Right atrium auricular region (tissue), 2 donors: ENCODE measurements at regions not wholly inside any gene's neighbourhood (a gene's known extent, or its start where the extent isn't known, plus 50 kb on each side); places are given as distances from the start of the nearest gene placed in this dataset.

Experiments used
- DNase-seq: peaks from one replicate; pipeline ENCODE4 v3.0.0-alpha.2; 2019; ENCODE audit warnings: low spot score
- H3K27ac ChIP-seq, 2 donors: fragments of 200-600 bp; sonication (generic); 1 replicate in 1 of 2; 2 replicates in 1 of 2; pipeline ENCODE4 v1.5.1; 2016 to 2019
- H3K27me3 ChIP-seq, 2 donors: fragments of 200-600 bp; sonication (generic); one replicate each; pipeline versions ENCODE4 v1.5.1 to v1.6.0; 2017 to 2019
- H3K36me3 ChIP-seq: fragments of 200-600 bp; sonication (generic); one replicate; pipeline ENCODE4 v1.5.1; 2016
- H3K4me1 ChIP-seq, 2 donors: fragments of 200-600 bp; sonication (generic); one replicate each; pipeline versions ENCODE4 v1.5.1 to v1.6.0; 2017 to 2019
- H3K4me3 ChIP-seq, 2 donors: fragments of 200-600 bp; sonication (generic); 1 replicate in 1 of 2; 2 replicates in 1 of 2; pipeline ENCODE4 v1.5.1; 2017 to 2019; ENCODE audit warnings: mild to moderate bottlenecking in 1 of 2, moderate library complexity in 1 of 2
- H3K9me3 ChIP-seq, 2 donors: fragments of 200-600 bp; sonication (generic); one replicate each; pipeline ENCODE4 v1.5.1; 2019
- CTCF ChIP-seq, 2 donors: fragments of 200-600 bp; sonication (generic); IDR thresholded peaks; one replicate each; pipeline ENCODE4 v1.5.1; 2019; ENCODE audit warnings: antibody characterized with exemption in 2 of 2

GRCh38 chr17:69949973-69950695, 124.9 kb upstream of the KCNJ16 start:
- no peak overlapping the region for H3K27ac ChIP-seq
- H3K9me3 ChIP-seq = no peaks in the 10 kb centered on the region
- no peak for DNase-seq
- no peak for TF ChIP-seq CTCF (IDR thresholded peaks at IDR 0.05)
- no peaks in the 10 kb centered on the region for H3K36me3 ChIP-seq
- H3K27me3 ChIP-seq = no peaks in the 10 kb centered on the region
- H3K4me3 ChIP-seq = no peak overlapping the region
- no peaks in the 10 kb centered on the region for H3K4me1 ChIP-seq

- Histone ChIP-seq H3K9me3 (no peaks in the 10 kb centered on the region), H3K27ac (no peak overlapping the region), H3K4me3 (no peak overlapping the region), H3K4me1 (no peaks in the 10 kb centered on the region), H3K27me3 (no peaks in the 10 kb centered on the region), H3K36me3 (no peaks in the 10 kb centered on the region)
- no peak for DNase-seq
- no peak for TF ChIP-seq CTCF (IDR thresholded peaks at IDR 0.05)
These were observed 124.2 kb upstream of the KCNJ16 start for GRCh38 chr17:69950701-69951418.

DNA sequence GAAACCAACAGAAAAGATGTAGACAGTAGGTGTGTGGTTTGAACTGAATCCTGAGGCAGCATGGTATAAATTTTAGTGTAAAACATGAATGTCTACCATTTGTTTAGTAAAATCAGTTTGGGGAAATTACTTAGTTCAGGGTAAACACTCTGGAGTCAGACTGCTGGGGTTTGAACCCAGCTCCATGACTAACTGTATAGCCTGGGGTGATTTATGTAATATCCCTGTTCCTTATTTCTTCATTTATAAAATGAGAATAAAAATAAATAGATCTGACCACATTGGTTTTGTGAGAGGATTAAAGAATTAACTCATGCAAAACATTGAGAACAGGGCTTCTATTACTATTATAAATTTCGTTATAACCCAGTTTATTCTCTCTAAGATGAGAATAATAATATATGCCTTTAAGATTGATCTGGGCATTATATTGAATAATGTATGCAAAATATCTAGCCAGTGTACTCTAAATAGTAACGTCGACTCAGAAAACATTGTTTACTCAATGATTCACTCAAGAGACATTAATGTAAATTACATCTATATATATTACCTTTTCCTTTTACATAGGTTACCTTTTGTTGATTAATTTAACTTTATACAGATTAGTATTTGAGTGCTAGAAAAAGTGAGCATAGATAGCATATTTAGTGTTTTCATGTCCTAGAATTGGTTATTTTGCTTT, 120.6 kb upstream of the KCNJ16 start:
- Histone ChIP-seq H3K4me3 (no peak overlapping the region), H3K27ac (no peak overlapping the region), H3K9me3 (no peaks in the 10 kb centered on the region), H3K4me1 (no peaks in the 10 kb centered on the region), H3K27me3 (no peaks in the 10 kb centered on the region), H3K36me3 (no peaks in the 10 kb centered on the region)
- no peak for TF ChIP-seq CTCF (IDR thresholded peaks at IDR 0.05)
- DNase-seq = no peak

DNA sequence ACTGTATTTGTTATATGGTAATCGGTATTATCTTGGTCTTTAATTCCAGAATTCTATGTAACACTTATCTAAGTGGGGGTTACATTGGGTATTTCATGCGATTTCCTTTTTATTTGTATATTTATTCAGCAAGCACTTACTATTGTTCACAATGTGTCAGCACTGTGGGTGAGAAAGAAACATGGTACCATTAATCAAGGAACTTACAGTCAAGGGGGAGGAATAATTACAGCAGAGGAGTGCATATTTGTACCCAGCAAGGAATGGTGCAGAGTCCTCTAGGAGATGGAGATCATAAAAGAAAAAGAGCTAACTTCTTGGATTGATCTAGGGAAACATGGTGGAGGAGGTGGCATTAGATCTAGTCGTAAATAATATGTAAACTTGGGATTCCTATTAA, 117.0 kb upstream of the KCNJ16 start:
- Histone ChIP-seq H3K9me3 (no peaks in the 10 kb centered on the region), H3K4me3 (no peak overlapping the region), H3K4me1 (no peaks in the 10 kb centered on the region), H3K36me3 (no peaks in the 10 kb centered on the region), H3K27me3 (no peaks in the 10 kb centered on the region), H3K27ac (no peak overlapping the region)
- DNase-seq = no peak
- no peak for TF ChIP-seq CTCF (IDR thresholded peaks at IDR 0.05)

DNA sequence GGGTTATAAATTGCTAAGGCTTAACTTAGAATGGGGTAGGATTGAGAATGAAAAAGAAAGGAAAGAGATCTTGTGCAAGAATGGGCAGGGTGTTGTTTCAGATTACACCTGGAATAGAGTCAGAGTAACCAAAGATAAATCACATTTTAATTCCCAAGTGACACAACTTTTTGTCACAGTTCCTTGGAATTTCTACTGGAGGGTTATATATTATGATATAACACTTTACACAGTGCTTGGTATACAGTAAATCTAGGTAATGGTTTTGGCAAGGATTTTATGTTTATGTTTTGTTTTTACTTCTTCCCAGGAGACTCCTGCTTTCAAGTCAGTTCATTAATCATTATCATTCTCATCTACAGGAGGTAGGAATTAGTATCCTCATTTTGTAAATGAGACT, 115.7 kb upstream of the KCNJ16 start:
- H3K27ac ChIP-seq = no peak overlapping the region
- H3K4me3 ChIP-seq = no peak overlapping the region
- H3K9me3 ChIP-seq = no peaks in the 10 kb centered on the region
- no peaks in the 10 kb centered on the region for H3K4me1 ChIP-seq
- no peaks in the 10 kb centered on the region for H3K36me3 ChIP-seq
- no peaks in the 10 kb centered on the region for H3K27me3 ChIP-seq
- no peak for TF ChIP-seq CTCF (IDR thresholded peaks at IDR 0.05)
- no peak for DNase-seq
